ENCODE measurements at regions not wholly inside any gene's neighbourhood (a gene's known extent, or its start where the extent isn't known, plus 50 kb on each side); places are given as distances from the start of the nearest gene placed in this dataset.

- TF ChIP-seq CTCF (conservative IDR thresholded peaks at IDR 0.05; ENCODE audit: low read depth, low read length) (no peak), EZH2 (IDR thresholded peaks at IDR 0.05; ENCODE audit: low read length, unreplicated experiment) (no peak)
Measured at GRCh38 chr21:14863745-14864210, 201.0 kb downstream of the NRIP1 start.
